Midbrain (tissue), 1 donor: ENCODE measurements at regions not wholly inside any gene's neighbourhood (a gene's known extent, or its start where the extent isn't known, plus 50 kb on each side); places are given as distances from the start of the nearest gene placed in this dataset.

Source experiments
- DNase-seq: peaks from one replicate; lab custom pipeline; 2025; lab: John Stamatoyannopoulos, UW

DNA sequence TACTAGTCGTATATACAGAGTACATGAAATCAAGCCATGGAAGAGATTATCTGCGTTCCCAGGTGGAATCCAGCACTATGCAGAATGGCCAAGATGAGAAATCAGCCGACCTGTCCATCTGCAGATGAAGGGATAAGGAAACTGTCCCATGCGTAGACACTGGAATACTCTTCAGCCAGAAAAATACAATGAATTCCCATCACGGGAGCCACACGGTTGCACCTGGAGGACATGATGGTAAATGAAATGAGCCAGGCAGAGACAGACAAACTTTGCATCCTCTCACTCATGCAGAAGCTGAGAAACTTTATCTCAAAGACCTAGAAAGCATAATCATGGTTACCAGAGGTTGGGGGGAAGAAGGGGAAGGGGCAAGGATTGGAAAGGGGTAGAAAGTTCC lies 111.9 kb upstream of the TOP3B start:
- DNase-seq: no peak

DNA sequence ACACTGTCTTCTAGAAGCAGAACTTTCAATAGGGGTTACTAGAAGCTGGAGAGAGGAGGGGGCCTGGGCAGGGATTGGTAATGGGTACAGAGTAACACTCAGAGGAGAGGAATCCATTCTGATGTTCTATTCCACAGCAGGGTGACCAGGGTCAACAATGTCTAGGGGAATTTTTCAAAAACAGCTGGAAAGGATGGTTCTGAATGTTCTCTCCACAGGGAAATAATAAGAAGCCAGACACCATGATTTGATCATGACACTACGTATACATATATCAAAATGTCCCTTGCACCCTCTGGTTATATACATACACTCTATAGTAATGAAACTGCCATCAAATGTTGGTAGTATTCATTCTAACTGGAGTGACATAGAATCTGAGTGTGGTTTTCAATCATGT lies 111.2 kb upstream of the TOP3B start:
- DNase-seq: no peak

DNA sequence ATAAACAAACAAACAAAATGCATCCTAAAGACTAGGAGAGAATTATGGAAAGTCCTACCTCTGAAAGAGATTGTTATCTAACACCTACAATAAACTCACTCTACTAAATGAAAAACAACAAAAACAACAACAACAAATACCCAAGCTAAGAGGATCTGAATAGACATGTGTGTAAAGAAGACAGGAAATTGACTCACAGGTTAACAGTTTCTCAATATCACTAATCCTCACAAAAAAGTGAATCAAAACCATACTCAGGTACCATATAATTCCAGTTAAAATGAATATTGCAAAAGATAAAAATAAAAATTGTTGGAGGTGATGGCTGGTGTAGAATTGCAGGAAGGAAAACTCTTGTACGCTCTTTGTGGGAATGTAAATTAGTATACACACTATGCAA lies 110.4 kb upstream of the TOP3B start:
- no peak for DNase-seq

DNA sequence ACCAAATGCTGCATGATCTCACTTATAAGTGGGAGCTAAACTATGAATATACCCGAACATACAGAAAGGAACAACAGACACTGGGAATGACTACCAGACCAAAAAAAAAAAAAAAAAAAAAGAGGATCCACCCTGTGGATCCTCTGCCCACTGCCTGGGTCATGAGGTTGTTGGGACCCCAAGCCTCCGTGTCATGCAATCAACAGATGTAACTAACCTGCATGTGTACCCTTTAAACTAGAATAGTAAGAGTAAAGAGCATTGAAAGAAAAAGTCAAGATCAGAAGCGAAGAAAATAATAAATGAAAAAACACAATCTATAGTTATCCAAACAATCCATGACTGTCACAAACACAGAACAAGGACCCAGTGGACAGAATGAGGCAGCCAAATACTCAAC lies 109.5 kb upstream of the TOP3B start:
- no peak for DNase-seq

DNA sequence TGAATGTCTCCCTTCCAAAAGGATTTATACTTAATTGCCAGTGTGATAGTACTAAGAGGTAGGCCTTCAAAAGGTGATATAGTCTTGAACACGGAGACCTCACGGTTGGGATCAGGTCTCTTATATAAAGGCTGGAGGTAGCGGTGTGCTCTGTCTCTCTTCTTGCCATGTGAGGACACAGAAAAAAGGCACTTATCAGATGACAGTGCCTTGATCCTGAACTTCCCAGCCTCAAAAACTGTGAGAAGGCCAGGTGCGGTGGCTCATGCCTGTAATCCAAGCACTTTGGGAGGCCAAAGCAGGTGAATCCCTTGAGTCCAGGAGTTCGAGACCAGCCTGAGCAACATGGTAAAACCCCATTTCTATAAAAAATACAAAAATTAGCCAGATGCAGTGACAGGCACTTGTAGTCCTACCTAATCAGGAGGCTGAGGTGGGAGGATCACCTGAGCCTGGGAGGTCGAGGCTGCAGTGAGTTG lies 108.9 kb upstream of the TOP3B start:
- DNase-seq: no peak

DNA sequence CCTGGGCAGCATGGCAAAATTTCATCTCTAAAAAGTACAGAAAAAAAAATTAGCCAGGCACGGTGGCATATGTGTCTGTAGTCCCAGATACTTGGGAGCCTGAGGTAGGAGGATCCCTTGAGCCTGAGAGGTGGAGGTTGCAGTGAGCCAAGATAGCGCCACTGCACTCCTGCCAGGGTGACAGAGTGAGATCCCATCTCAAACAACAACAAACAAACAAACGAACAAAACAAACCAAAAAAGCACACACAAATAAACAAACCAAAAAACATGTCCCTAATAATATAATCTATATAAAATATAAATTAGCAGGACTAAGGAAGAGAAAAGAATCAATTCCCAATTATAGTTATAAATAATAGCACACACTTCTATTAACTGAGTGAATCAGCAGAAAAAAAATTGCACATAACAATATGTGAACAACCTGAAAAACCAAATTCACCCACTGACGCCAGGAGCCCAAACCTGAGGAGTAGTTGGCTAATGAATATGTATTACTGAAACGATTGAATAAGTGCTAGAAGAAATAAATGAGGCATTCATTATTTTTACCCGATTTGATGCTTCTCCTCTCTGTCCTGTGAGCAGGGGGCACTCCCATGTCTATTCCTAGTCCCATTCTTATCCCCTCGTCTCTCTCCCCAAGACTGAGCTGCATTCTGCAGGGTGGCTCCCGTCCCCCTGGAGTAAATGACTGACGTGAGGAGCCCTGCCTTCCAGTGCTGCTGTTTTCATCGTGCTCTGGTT lies 108.2 kb upstream of the TOP3B start:
- DNase-seq: no peak

DNA sequence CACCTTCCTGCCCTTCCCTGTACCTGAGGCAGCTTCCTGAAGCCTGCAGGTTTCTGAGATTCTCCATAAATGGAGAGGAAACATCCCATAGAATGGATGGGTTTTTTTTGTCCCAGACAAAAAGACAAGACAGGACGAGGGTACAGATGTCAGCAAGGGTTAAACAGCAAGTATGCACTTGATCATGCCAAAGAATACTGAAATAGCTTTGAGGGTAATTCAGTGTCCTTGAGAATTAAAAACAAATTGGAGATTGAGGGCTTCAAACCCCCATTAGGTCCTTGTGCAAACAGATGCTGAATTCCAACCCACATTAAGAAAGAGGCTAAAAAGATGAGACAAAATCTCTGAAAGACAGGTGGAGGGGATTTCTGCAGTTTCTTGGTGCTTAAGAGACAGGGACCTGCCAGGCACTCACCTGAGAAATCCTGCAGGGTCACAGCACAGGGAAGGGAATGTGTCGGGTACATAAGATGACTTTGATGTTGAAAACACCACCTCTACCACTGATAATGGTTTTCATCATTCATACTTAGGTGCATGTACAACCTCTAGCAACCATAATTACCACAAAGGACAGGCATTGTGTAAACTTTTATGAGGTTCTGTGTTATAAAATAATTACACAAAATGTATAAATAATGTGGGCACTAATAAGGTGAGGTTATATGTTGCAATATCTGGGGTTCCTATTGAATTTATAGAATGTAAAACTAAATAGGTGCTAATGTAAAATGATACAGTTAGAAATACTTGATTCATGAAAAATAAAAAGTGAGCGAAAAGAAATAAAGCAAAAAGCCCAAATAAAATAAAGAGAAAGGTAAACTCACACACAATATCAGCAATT lies 107.1 kb upstream of the TOP3B start:
- DNase-seq: no peak

DNA sequence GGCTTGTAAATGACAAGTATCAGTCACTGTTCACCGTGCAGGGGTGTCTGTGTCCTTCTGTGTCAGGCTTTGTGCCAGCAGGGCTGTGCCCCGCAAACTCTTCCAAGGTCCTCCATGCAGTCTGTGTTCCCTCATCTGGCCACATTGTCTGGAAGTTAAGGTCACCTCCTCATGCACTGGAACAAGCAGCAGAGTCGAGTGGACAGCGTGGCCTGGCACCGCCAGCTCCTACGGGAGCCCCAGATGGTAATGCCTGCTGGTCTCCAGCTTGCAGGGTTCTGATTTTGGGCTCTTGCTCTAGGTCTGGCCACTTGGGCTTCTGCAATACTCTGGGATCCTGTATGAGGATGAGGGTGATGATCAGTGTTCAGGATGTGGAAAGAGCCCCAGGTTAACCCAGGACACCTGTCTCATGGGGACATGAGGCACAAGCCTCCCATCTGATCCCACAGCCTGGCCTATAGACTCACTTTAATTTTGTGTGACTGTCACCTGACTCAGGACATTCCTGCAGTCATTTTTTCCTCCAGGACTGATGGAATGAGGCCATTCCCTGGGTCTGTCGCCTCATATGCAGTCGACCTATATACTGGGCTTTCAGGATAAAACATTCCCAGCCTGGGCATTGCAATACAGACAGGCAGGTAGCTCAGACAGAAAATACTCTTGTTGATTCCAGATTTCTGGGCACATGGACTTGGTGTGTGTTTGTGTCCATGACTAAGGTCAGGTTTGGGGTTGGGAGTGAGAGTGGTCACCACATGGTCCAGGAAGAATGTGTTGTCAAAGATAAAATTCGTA lies 106.3 kb upstream of the TOP3B start:
- DNase-seq: no peak

DNA sequence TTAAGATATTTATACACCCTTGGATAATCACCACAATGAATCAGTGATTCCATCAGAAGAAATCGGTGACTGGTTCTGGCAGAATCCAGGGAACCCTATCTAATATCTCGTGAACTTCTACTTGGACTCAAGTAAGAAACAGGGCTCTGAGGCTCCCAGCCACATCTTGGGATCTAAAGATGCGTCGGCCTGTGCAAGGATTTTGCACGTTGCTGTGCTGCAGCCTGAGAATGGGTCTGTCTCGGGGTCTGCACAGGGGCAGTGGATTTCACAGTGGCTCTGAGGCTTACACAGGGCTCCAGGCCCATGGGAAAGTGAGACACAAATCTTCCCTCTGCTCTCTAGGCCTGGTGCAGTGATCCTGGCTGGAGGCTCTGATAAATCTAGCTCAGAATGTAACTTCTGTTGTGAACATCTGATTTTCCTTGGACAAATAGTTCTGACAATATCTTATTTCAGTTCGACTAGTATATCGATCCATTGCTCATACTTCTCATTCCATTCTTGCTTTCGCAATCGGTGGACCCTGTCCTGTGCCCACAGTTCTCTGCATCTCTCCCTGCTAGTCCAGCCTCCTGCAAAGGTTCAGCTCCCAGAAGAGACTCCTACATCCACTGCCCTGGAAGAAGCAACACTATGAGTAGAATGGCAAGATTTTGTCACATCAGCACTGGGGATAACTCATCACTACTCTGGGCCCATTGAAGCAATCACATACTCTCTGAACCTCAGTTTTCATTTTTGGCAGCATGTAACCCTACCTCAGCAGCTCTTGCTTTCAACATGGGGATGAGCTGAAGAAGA lies 105.5 kb upstream of the TOP3B start:
- no peak for DNase-seq

DNA sequence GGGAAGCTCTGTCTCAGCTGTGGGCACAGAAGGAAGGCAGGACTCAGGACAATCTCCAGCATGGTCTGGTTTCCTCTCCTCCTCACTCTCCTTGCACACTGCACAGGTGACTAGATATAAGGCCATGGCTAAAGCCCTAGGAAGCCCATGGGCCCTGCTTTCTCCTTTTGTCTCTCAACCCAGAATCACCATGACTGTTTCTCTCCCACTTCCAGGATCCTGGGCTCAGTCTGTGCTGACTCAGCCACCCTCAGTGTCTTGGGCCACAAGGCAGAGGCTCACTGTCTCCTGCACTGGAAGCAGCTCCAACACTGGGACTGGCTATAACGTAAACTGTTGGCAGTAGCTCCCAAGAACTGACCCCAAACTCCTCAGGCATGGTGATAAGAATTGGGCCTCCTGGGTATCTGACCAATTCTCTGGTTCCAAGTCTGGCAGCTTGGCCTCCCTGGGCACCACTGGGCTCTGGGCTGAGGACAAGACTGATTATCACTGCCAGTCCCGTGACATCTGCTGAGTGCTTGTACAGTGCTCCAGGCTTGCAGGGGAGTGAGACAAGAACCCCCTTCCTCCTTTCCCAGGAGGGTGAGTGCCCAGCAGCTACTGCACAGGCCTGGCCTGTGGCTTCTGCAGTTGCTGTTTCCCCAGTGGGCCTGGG lies 104.0 kb upstream of the TOP3B start:
- no peak for DNase-seq

DNA sequence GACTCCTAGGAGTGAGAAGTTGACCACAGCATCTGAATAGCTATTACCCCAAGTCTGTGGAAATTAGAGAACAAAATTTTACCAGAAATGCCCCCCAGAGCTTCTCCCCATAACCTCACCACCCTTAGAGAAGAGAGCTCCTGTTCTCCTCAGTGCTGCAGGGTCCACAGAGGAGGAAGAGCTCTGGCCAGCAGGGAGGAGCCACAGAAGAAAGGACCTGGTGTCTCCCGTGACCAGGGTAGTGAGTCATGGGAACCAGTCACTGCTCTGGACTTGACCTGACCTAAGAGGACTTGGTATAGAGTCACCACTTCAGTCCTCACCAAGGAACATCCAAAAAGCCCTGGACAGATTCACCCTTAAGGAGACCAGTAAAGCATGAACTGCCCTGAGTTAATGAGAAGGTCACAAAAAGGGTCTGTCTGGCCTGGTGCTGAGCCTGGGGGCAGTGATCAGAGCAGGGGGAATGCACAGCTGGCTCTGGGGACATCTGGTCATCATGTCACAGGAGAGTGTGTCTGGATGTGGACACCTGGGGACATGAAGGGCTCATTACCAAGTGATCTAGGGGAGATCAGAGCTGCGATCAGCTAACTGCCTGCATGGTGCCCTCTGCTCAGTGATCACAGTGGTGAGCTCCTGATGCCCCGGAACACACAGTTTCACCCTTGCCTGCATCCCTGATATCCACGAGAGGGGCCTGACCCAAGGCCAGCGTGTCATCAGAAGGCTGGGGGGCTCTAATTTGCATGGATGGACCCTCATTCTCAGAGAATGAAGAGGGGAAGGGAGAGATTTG lies 103.3 kb upstream of the TOP3B start:
- no peak for DNase-seq

DNA sequence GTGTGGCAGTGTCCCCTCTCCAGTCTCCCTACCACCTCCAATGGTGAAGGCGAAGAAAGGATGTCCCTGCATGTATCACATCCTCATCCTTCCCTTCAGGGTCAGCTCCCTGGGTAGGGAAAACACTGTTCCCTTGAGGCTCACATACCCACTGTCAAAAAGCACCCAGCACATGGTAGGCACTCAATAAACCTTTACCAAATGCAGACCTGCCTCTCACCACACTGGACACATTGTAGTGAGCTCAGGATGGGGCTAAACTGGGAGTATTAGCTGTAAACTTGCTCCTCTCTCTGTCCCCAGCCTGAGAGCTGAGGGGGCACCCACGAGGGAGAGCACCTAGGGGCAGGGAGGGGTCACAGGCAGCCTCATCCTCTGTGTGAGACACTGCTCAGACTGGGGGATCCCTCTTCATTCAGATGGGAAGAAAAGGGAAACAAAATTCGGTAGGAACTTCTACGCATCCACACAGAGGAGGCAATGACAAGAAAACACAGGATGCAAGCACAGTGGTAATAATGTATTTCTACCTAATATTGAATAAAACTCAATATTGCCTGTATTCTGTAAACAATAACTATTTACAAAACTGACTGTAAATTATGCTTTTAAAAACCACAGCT lies 101.6 kb upstream of the TOP3B start:
- DNase-seq: no peak

DNA sequence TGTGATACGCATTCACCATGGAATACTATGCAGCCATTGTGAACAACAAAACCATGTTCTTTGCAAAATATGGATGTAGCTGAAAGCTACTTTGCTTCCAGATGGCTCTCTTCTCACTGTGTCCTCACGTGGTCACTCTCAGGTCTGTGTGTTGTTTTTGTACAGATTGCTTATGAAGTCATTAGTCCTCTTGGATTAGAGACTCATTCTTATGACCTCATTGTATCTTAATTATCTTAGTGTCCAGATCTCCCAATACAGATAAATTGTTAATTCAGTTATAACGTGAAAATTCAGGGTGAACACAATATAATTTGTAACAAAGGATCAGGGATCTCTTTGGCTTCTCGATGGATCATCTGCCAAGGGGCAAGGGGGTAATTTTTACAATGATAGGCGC lies 100.4 kb upstream of the TOP3B start:
- DNase-seq: no peak

DNA sequence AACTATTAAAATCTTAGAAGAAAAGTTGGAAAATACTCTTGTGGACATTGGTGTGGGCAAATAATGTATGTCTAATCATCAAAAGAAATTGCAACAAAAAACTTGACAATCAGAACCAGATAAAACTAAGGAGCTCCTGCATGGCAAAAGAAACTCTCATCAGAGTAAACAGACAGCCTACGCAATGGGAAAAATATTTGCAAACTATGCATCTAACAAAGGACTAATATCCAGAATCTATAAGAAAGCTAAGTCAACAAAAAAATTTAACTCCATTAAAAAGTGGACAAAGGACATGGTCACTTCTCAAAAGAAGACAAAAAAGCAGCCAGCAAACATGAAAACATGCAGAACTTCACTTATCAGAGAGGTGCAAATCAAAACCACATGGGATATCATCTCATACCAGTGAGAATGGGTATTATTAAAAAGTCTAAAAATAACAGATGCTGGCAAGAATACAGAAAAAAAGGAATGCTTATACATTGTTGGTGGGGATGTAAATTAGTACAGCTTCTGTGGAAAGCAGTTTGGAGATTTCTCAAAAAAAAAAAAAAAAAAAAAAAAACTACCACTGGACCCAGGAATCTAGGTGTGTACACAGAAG lies 99.7 kb upstream of the TOP3B start:
- DNase-seq: no peak

DNA sequence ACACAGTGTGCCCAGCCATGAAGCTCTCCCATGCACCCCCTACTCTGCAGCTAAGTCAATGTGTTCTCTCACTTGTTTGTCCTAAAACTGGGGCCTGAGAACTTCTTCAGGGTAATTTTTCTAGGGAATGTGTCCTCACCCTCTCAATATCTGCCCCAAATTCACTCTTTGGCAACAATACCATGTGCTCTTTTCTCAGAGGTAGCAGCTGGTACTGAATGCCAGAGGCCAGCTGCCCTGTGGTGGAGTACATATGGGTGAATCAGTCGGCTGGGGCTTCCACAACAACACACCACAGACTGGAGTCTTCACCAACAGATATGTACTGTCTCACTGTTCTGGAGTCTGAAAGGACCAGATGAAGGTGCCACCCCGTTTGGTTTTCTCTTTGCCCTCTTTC lies 97.7 kb upstream of the TOP3B start:
- no peak for DNase-seq

DNA sequence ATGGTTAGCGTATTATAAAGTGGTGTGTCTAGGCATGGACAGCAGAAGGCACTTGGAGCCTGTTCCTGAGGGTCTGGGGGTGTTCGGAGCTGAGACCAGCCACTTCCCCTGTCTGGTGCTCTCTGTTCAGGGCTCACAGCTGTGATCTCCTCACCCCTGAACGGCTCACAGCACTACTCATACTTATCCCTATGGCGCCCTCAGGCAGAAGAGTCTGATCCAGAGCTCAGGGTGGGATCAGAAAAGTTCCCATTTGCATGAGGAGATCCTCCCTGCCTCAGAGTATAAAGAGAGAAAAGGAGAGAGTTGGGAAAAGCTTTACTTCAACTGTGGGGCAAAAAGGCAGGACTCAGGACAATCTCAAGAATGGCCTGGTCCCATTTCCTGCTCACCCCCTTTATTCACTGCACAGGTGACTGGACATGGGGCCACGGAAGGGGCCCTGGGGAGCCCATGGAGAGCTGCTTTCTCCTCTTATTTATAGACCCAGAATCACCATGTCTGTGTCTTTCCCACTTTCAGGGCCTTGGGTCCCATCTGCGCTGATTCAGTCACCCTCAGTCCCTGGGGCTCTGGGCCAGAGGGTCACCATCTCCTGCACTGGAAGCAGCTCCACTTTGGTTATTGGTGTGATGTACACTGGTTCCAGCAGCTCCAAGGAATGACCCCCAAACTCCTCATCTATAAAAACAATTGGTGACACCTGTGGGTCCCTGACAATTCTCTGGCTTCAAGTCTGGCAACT lies 97.0 kb upstream of the TOP3B start:
- no peak for DNase-seq

DNA sequence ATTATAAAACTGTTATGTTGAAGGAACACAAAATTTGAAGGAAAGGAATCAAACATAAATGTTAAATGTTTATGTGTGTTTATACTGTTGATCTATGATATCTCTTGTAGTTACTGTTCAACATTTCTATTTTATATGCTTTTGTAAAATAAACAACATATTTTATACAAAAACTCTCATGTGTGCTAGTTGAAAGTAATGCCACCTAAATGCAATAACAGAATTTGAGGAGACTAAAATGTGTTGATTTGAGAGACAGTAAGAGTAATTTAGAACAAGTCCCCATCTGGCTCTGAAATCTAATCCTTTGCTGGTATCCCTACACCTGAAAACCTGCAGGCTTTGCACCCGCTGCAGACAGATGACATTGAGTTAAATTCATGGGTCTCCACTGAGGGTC lies 95.7 kb upstream of the TOP3B start:
- no peak for DNase-seq

DNA sequence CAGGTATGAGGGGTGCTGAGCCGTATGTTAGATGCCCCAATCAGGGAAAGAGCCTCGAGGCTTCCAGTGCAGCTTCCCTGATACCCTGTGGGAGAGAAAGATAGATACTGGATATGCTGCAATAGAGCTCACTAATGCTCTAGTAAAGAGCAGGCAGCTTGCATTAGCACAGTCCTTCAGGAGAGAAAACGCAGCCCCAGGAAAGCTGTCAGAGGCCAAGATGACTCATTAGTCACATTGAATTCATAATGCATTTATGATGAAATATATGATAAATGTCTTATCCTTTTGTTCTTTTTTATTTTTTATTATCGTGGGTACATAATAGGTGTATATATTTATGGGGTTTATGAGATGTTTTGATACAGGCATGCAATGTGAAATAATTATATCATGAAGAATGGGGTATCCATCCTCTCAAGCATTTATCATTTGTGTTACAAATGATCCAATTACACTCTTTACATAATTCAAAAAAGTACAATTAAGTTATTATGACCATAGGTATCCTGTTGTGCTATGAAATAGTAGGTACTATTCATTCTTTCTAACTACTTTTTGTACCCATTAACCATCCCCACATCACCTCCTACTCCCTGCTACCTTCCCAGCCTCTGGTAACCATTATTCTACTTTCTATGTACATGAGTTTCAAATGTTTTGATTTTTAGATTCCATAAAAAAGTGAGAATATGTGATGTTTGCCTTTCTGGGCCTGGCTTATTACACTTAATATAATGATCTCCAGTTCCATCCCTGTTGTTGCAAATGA lies 94.5 kb upstream of the TOP3B start:
- no peak for DNase-seq
